ENCODE measurements at regions not wholly inside any gene's neighbourhood (a gene's known extent, or its start where the extent isn't known, plus 50 kb on each side); places are given as distances from the start of the nearest gene placed in this dataset.

GRCh38 chr5:152144030-152144429 is 219.4 kb upstream of the GLRA1 start:
- TF ChIP-seq FOXA1 (IDR thresholded peaks at IDR 0.05) (no peak), CTCF (IDR thresholded peaks at IDR 0.05; ENCODE audit: low read depth, low read length, missing input control) (no peak), YY1 (IDR thresholded peaks at IDR 0.05) (no peak), ATF3 (IDR thresholded peaks at IDR 0.05) (no peak)

Measured in liver (tissue), 3 donors.